ENCODE measurements at regions not wholly inside any gene's neighbourhood (a gene's known extent, or its start where the extent isn't known, plus 50 kb on each side); places are given as distances from the start of the nearest gene placed in this dataset.

DNA sequence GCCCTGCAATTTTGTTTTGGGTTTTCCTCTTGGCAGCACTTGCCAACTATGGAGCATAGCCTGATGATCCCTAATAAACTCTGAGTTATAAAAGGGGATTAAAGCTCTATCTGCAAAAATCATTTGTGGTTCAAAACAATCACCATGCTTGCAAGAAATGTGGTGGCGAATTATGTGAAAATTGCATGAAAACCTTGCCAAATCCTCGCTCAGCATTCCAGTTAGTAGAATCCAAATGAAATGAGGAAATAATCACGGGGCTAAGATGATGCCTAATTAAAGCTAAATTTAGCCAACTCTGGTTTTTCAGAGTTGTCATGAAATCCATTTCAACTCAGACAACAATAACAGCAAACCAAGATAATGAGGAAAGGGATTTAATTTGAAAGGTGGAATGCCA lies 73.0 kb upstream of the PROK2 start:
- Histone ChIP-seq H3K27ac (ENCODE audit: low read depth) (no peak overlapping the region), H3K79me2 (replicated peaks; ENCODE audit: insufficient read depth) (no peaks in the 10 kb centered on the region), H3K4me1 (ENCODE audit: insufficient read depth) (peaks cover 8% of the 10 kb centered on the region), H3K27me3 (ENCODE audit: insufficient read depth) (no peaks in the 10 kb centered on the region), H3K4me3 (no peak overlapping the region), H4K20me1 (replicated peaks; ENCODE audit: insufficient read depth) (no peaks in the 10 kb centered on the region), H3K4me2 (no peak overlapping the region), H2AFZ (no peak overlapping the region), H3K9me2 (ENCODE audit: insufficient read depth) (0 out of 2 replicates have a peak, but pooled peaks cover 8% of the 10 kb centered on the region), H3K36me3 (ENCODE audit: insufficient read depth) (no peaks in the 10 kb centered on the region; the same call in 1 of the 2 replicates), H3F3A (replicated peaks; ENCODE audit: low read depth) (no peaks in the 10 kb centered on the region)
- Mint-ChIP-seq H3K4me1 (peaks cover 11% of the 10 kb centered on the region), H3K9me3 (peaks cover 21% of the 10 kb centered on the region), H3K4me3 (no peak overlapping the region), H3K27me3 (ENCODE audit: insufficient read depth, low read depth, poor library complexity) (peaks cover 3% of the 10 kb centered on the region), H3K27ac (no peak overlapping the region), H3K36me3 (ENCODE audit: low read depth) (peaks cover 15% of the 10 kb centered on the region)
- ATAC-seq (no peak), DNase-seq (ENCODE audit: low spot score) (no peak)
- TF ChIP-seq, protein P1, sequence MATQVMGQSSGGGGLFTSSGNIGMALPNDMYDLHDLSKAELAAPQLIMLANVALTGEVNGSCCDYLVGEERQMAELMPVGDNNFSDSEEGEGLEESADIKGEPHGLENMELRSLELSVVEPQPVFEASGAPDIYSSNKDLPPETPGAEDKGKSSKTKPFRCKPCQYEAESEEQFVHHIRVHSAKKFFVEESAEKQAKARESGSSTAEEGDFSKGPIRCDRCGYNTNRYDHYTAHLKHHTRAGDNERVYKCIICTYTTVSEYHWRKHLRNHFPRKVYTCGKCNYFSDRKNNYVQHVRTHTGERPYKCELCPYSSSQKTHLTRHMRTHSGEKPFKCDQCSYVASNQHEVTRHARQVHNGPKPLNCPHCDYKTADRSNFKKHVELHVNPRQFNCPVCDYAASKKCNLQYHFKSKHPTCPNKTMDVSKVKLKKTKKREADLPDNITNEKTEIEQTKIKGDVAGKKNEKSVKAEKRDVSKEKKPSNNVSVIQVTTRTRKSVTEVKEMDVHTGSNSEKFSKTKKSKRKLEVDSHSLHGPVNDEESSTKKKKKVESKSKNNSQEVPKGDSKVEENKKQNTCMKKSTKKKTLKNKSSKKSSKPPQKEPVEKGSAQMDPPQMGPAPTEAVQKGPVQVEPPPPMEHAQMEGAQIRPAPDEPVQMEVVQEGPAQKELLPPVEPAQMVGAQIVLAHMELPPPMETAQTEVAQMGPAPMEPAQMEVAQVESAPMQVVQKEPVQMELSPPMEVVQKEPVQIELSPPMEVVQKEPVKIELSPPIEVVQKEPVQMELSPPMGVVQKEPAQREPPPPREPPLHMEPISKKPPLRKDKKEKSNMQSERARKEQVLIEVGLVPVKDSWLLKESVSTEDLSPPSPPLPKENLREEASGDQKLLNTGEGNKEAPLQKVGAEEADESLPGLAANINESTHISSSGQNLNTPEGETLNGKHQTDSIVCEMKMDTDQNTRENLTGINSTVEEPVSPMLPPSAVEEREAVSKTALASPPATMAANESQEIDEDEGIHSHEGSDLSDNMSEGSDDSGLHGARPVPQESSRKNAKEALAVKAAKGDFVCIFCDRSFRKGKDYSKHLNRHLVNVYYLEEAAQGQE (IDR thresholded peaks at IDR 0.05; ENCODE audit: unreplicated experiment) = no peak
- TF ChIP-seq EZH2 (IDR thresholded peaks at IDR 0.05; ENCODE audit: low read depth, unreplicated experiment) (no peak), ZNF114 (CRISPR knock-in tag; IDR thresholded peaks at IDR 0.05) (no peak), ZNF331 (CRISPR knock-in tag; IDR thresholded peaks at IDR 0.05; ENCODE audit: low read depth) (no peak), STAT1 (IDR thresholded peaks at IDR 0.05; ENCODE audit: unreplicated experiment) (no peak), JUNB (IDR thresholded peaks at IDR 0.05; ENCODE audit: unreplicated experiment) (no peak), EZH2phosphoT487 (IDR thresholded peaks at IDR 0.05; ENCODE audit: unreplicated experiment) (no peak), NANOG (IDR thresholded peaks at IDR 0.05; ENCODE audit: borderline replicate concordance) (no peak), CREB1 (CRISPR knock-in tag; IDR thresholded peaks at IDR 0.05; ENCODE audit: low read depth) (no peak), POLR2AphosphoS5 (IDR thresholded peaks at IDR 0.05; ENCODE audit: low read depth) (no peak)
- TF ChIP-seq, protein P2, sequence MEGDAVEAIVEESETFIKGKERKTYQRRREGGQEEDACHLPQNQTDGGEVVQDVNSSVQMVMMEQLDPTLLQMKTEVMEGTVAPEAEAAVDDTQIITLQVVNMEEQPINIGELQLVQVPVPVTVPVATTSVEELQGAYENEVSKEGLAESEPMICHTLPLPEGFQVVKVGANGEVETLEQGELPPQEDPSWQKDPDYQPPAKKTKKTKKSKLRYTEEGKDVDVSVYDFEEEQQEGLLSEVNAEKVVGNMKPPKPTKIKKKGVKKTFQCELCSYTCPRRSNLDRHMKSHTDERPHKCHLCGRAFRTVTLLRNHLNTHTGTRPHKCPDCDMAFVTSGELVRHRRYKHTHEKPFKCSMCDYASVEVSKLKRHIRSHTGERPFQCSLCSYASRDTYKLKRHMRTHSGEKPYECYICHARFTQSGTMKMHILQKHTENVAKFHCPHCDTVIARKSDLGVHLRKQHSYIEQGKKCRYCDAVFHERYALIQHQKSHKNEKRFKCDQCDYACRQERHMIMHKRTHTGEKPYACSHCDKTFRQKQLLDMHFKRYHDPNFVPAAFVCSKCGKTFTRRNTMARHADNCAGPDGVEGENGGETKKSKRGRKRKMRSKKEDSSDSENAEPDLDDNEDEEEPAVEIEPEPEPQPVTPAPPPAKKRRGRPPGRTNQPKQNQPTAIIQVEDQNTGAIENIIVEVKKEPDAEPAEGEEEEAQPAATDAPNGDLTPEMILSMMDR (conservative IDR thresholded peaks at IDR 0.05; ENCODE audit: low read depth in 2 of 2) = no peak
- TF ChIP-seq, protein P3, sequence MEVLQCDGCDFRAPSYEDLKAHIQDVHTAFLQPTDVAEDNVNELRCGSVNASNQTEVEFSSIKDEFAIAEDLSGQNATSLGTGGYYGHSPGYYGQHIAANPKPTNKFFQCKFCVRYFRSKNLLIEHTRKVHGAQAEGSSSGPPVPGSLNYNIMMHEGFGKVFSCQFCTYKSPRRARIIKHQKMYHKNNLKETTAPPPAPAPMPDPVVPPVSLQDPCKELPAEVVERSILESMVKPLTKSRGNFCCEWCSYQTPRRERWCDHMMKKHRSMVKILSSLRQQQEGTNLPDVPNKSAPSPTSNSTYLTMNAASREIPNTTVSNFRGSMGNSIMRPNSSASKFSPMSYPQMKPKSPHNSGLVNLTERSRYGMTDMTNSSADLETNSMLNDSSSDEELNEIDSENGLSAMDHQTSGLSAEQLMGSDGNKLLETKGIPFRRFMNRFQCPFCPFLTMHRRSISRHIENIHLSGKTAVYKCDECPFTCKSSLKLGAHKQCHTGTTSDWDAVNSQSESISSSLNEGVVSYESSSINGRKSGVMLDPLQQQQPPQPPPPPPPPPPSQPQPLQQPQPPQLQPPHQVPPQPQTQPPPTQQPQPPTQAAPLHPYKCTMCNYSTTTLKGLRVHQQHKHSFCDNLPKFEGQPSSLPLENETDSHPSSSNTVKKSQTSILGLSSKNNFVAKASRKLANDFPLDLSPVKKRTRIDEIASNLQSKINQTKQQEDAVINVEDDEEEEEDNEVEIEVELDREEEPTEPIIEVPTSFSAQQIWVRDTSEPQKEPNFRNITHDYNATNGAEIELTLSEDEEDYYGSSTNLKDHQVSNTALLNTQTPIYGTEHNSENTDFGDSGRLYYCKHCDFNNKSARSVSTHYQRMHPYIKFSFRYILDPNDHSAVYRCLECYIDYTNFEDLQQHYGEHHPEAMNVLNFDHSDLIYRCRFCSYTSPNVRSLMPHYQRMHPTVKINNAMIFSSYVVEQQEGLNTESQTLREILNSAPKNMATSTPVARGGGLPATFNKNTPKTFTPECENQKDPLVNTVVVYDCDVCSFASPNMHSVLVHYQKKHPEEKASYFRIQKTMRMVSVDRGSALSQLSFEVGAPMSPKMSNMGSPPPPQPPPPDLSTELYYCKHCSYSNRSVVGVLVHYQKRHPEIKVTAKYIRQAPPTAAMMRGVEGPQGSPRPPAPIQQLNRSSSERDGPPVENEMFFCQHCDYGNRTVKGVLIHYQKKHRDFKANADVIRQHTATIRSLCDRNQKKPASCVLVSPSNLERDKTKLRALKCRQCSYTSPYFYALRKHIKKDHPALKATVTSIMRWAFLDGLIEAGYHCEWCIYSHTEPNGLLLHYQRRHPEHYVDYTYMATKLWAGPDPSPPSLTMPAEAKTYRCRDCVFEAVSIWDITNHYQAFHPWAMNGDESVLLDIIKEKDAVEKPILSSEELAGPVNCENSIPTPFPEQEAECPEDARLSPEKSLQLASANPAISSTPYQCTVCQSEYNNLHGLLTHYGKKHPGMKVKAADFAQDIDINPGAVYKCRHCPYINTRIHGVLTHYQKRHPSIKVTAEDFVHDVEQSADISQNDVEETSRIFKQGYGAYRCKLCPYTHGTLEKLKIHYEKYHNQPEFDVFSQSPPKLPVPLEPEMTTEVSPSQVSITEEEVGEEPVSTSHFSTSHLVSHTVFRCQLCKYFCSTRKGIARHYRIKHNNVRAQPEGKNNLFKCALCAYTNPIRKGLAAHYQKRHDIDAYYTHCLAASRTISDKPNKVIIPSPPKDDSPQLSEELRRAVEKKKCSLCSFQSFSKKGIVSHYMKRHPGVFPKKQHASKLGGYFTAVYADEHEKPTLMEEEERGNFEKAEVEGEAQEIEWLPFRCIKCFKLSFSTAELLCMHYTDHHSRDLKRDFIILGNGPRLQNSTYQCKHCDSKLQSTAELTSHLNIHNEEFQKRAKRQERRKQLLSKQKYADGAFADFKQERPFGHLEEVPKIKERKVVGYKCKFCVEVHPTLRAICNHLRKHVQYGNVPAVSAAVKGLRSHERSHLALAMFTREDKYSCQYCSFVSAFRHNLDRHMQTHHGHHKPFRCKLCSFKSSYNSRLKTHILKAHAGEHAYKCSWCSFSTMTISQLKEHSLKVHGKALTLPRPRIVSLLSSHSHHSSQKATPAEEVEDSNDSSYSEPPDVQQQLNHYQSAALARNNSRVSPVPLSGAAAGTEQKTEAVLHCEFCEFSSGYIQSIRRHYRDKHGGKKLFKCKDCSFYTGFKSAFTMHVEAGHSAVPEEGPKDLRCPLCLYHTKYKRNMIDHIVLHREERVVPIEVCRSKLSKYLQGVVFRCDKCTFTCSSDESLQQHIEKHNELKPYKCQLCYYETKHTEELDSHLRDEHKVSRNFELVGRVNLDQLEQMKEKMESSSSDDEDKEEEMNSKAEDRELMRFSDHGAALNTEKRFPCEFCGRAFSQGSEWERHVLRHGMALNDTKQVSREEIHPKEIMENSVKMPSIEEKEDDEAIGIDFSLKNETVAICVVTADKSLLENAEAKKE (CRISPR knock-in tag; IDR thresholded peaks at IDR 0.05) = no peak
- TF ChIP-seq, protein P4, sequence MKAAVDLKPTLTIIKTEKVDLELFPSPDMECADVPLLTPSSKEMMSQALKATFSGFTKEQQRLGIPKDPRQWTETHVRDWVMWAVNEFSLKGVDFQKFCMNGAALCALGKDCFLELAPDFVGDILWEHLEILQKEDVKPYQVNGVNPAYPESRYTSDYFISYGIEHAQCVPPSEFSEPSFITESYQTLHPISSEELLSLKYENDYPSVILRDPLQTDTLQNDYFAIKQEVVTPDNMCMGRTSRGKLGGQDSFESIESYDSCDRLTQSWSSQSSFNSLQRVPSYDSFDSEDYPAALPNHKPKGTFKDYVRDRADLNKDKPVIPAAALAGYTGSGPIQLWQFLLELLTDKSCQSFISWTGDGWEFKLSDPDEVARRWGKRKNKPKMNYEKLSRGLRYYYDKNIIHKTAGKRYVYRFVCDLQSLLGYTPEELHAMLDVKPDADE (IDR thresholded peaks at IDR 0.05) = no peak
